OCI-LY1 (cell line): ENCODE measurements at regions not wholly inside any gene's neighbourhood (a gene's known extent, or its start where the extent isn't known, plus 50 kb on each side); places are given as distances from the start of the nearest gene placed in this dataset.

Experiments
- EZH2 ChIP-seq: fragments of 200-600 bp; sonication (generic), shearing (Covaris generic); IDR thresholded peaks from 2 replicates; pipeline ENCODE4 v1.8.0; 2017; ENCODE audit warnings: borderline replicate concordance, mixed run types, mild to moderate bottlenecking, antibody characterized with exemption, low read length, moderate library complexity, mixed read lengths
- TF ChIP-seq, protein P1 (sequence below): fragments of 200-600 bp; sonication (generic), shearing (Covaris generic); IDR thresholded peaks from 2 replicates; pipeline ENCODE4 v1.5.1; 2017; ENCODE audit warnings: mild to moderate bottlenecking, antibody characterized with exemption, low read length, moderate library complexity, mixed read lengths

DNA sequence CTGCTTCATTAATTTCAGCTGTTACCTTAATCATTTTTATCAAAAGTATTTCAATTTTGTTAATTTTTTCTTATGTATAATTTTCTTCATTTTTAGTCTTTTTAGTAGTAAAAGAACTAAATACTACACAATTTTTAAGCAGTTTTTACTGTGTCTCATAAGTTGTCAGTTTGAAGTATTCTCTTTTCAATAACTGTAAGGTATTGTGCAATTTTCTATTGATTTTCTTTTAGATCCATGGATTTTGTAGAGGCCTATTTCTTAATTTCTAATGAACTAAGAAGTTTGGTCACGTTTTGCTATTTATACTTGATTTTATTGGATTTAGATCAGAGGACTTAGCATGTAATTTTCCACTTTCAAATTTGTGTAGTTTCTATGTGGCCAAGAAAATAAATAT lies 207.7 kb upstream of the PRR16 start:
- TF ChIP-seq, protein P1, sequence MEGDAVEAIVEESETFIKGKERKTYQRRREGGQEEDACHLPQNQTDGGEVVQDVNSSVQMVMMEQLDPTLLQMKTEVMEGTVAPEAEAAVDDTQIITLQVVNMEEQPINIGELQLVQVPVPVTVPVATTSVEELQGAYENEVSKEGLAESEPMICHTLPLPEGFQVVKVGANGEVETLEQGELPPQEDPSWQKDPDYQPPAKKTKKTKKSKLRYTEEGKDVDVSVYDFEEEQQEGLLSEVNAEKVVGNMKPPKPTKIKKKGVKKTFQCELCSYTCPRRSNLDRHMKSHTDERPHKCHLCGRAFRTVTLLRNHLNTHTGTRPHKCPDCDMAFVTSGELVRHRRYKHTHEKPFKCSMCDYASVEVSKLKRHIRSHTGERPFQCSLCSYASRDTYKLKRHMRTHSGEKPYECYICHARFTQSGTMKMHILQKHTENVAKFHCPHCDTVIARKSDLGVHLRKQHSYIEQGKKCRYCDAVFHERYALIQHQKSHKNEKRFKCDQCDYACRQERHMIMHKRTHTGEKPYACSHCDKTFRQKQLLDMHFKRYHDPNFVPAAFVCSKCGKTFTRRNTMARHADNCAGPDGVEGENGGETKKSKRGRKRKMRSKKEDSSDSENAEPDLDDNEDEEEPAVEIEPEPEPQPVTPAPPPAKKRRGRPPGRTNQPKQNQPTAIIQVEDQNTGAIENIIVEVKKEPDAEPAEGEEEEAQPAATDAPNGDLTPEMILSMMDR, result no peak
- no peak for TF ChIP-seq EZH2
